ENCODE measurements at regions not wholly inside any gene's neighbourhood (a gene's known extent, or its start where the extent isn't known, plus 50 kb on each side); places are given as distances from the start of the nearest gene placed in this dataset.

DNA sequence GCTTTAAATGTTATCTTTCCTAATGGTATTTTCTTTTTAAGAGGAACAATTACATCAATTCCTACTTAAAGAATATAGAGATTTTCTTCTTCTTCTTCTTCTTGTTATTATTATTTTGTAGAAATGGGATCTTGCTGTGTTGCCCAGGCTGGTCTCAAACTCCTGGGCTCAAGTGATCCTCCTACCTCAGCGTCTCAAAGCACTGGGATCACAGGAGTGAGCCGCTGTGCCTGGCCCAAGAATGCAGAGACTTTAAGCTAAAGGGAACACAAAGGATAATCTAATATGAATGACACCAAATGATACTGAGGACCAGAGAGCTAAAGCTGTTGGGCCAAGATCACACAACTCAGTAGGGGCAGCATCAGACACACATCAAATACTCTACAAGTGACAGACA, 87.4 kb upstream of the FOXQ1 start:
- TF ChIP-seq, protein P1, sequence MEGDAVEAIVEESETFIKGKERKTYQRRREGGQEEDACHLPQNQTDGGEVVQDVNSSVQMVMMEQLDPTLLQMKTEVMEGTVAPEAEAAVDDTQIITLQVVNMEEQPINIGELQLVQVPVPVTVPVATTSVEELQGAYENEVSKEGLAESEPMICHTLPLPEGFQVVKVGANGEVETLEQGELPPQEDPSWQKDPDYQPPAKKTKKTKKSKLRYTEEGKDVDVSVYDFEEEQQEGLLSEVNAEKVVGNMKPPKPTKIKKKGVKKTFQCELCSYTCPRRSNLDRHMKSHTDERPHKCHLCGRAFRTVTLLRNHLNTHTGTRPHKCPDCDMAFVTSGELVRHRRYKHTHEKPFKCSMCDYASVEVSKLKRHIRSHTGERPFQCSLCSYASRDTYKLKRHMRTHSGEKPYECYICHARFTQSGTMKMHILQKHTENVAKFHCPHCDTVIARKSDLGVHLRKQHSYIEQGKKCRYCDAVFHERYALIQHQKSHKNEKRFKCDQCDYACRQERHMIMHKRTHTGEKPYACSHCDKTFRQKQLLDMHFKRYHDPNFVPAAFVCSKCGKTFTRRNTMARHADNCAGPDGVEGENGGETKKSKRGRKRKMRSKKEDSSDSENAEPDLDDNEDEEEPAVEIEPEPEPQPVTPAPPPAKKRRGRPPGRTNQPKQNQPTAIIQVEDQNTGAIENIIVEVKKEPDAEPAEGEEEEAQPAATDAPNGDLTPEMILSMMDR (IDR thresholded peaks at IDR 0.05): no peak

DNA sequence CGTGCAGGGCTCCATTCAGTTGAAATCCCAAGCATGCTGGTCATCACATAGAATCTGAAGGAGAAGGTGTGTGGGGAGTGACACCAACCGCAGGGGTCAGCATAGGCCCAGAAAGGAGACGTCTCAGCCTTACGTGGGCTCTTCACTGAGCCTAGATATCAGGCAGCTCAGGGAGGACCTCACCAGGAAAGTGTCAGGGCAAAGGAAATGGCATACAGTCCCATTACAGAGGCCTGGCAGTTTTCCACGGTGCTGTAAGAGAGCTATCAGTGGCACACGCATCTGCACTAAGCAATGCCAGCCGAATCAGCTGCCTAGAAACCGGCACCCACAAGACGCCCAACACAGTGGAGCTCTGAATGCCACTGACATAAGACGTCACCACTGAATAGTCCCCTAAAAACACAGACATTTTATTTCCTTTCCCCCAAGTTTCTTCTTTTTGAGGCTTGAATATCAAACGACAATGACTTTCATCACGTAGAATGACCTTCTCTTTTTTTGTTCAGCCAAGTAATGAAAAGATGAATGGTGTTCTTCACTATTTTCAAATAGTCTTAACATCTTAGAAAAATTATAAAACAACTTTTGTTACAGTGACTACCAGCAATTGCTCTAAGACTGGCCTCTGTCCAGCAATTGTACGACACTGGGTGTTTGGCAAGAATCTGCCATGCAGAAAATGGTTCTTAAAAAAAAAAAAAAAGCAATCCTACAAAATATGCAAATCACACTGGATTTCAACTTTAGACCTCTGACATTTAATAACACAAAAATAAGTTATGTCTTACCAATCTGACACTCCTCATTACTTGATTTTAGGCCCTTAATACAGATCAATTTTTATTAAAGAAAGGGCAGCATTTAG, 88.9 kb upstream of the FOXQ1 start:
- TF ChIP-seq, protein P1 (IDR thresholded peaks at IDR 0.05): no peak

DNA sequence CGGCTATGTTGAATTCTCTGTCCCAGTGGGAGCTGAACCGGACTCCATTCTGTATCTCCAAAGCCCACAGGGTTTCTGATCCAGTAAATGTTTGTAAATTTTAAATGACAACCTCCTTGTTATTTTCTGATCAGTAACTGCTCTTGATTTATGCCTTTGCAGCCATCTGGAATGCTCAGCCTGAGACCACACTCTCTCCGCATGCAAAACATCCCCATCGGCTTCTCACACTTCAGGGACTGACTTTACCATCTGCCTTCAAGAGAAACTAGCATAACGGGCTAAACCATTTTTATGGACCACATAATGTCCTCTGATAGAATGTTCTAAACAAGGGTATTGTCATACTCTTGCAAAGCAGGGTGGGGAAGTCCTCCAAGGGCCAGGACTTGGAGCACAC, 94.5 kb upstream of the FOXQ1 start:
- TF ChIP-seq, protein P1 (IDR thresholded peaks at IDR 0.05): no peak

DNA sequence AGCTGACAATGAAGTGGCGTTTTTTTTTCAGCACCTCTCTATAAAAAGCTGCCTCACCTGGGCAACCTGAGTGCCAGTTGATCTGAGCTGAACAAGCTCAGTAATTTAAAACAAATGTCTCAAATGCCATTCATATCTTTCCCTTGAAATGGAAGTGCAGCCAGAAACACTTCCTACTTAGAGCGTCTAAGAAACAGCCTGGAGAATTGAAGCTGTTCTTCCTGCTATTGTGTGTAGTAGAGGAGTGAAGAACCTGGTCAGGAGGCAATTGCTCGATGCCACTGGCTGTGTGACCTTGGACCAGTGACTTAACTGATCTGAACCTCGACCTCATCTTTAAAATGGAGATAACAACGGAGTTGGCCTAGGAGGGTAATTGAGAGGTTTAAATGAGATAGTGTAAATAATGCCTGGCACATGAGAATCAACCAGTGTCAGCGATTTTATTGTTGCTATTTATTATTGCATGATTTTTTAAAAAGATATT, 95.4 kb upstream of the FOXQ1 start:
- TF ChIP-seq, protein P1 (IDR thresholded peaks at IDR 0.05): no peak

DNA sequence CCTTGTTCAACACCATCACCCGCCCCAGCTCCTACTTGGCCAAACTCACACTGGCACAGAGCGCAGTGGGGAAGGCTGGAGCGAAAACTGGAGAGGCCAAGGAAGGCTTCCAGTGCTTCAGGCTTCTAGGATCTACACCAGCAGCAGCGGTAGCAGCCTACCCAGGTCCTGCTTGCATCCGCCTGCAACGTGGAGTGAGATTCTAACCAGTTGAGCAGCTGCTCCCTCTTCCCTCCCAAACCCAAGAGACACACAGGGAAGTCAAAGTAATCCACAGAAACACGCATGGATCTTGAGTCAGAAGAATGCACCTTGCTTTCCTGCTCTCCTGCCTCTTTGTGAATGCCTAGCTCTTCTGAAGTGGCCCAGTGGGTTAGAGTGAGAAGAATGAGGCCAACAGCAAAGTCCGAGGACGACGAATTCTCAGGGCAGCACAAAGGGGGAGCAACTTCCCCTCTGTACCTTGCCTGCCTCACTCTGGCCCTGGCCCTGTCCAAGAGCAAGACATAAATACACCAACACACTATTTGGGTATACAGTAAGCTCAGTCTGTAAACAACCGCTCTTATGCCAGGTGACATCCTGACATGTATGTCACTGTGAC, 95.9 kb upstream of the FOXQ1 start:
- TF ChIP-seq, protein P1 (IDR thresholded peaks at IDR 0.05): no peak

DNA sequence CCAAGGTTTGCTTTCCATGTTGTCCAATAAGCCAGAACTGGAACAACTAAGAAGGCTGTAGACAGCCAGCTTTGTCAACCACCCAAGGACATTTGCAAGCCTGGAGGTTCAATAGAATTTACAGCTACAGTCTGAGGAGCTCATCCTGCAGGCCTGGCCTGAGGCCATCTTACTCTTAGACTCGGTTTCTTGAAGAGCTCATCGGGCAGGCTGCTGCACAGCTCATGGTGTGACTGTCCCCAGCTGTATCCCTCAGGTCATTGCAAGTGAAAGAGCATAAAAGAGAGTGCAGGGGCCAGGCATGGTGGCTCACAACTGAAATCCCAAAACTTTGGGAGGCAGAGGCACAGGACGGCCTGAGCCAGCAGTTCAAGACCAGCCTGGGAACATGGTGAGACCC, 96.9 kb upstream of the FOXQ1 start:
- TF ChIP-seq, protein P1 (IDR thresholded peaks at IDR 0.05): no peak

DNA sequence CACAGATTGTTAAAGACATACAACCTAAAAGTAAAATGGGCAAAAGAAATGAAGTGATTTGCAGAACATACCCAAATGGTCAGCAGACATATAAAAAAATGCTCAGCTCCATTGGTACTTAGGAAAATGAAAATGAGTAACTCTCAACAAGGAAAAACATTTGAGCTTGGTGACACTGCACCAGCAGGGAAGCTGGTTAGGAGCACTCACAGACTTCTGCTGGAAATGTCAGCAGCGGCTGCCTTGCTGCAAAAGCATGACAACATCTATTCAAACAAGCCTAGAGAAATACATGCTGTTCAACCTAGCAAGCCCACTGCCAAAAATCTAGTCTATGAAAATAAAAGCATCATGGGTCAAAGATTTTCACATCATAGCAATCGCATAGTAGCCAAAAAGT, 99.0 kb upstream of the FOXQ1 start:
- TF ChIP-seq, protein P1 (IDR thresholded peaks at IDR 0.05): no peak
